ENCODE measurements at regions not wholly inside any gene's neighbourhood (a gene's known extent, or its start where the extent isn't known, plus 50 kb on each side); places are given as distances from the start of the nearest gene placed in this dataset.

GRCh38 chr2:204126705-204127104 lies 190.1 kb downstream of the ICOS start:
- Histone ChIP-seq H3K79me2 (ENCODE audit: control insufficient read depth, low read length) (no peaks in the 10 kb centered on the region), H4K20me1 (ENCODE audit: control insufficient read depth, insufficient read depth, low read depth, low read length) (no peaks in the 10 kb centered on the region), H3K36me3 (ENCODE audit: control insufficient read depth, low read length) (no peaks in the 10 kb centered on the region), H3F3A (ENCODE audit: control insufficient read depth, insufficient read depth) (no peaks in the 10 kb centered on the region), H3K27ac (ENCODE audit: low read depth, low read length) (no peak overlapping the region), H3K9me2 (replicated peaks; ENCODE audit: control insufficient read depth, low read length) (no peaks in the 10 kb centered on the region), H3K4me3 (ENCODE audit: low read length) (no peak overlapping the region), H3K4me1 (ENCODE audit: control insufficient read depth, low read length) (no peaks in the 10 kb centered on the region), H3K9me3 (ENCODE audit: control insufficient read depth, insufficient read depth, low read length) (no peaks in the 10 kb centered on the region), H3K27me3 (ENCODE audit: control insufficient read depth, low read length) (no peaks in the 10 kb centered on the region), H3K4me2 (ENCODE audit: low read length) (no peak overlapping the region)
- TF ChIP-seq, protein P1, sequence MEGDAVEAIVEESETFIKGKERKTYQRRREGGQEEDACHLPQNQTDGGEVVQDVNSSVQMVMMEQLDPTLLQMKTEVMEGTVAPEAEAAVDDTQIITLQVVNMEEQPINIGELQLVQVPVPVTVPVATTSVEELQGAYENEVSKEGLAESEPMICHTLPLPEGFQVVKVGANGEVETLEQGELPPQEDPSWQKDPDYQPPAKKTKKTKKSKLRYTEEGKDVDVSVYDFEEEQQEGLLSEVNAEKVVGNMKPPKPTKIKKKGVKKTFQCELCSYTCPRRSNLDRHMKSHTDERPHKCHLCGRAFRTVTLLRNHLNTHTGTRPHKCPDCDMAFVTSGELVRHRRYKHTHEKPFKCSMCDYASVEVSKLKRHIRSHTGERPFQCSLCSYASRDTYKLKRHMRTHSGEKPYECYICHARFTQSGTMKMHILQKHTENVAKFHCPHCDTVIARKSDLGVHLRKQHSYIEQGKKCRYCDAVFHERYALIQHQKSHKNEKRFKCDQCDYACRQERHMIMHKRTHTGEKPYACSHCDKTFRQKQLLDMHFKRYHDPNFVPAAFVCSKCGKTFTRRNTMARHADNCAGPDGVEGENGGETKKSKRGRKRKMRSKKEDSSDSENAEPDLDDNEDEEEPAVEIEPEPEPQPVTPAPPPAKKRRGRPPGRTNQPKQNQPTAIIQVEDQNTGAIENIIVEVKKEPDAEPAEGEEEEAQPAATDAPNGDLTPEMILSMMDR (IDR thresholded peaks at IDR 0.05; ENCODE audit: low read depth, low read length, poor library complexity, severe bottlenecking) = no peak
- no peak for TF ChIP-seq EZH2phosphoT487 (IDR thresholded peaks at IDR 0.05; ENCODE audit: borderline replicate concordance, low read length)

DNA sequence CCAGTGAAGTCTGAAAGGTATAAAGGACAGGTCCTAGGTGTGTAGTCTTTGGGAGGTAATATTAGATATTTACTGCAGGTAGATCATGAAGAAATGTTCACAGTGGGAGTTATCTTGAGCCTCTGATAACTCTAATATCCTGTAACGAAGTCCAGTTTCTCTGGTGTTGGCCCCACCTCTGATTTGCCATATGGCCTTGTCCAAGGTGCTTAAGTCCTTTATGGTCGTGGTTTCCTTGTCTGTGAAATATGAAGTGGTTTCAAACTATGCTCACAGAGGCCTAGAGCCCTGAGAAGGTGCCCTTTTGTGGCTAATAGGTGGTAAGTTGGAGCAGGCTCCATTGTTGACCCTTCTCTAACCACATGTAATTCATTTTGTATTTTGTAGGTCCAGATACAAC lies 190.7 kb downstream of the ICOS start:
- Histone ChIP-seq H3K4me2 (ENCODE audit: low read length) (no peak overlapping the region), H3K9me3 (ENCODE audit: control insufficient read depth, insufficient read depth, low read length) (no peaks in the 10 kb centered on the region), H3F3A (ENCODE audit: control insufficient read depth, insufficient read depth) (no peaks in the 10 kb centered on the region), H4K20me1 (ENCODE audit: control insufficient read depth, insufficient read depth, low read depth, low read length) (no peaks in the 10 kb centered on the region), H3K27ac (ENCODE audit: low read depth, low read length) (no peak overlapping the region), H3K36me3 (ENCODE audit: control insufficient read depth, low read length) (no peaks in the 10 kb centered on the region), H3K79me2 (ENCODE audit: control insufficient read depth, low read length) (no peaks in the 10 kb centered on the region), H3K9me2 (replicated peaks; ENCODE audit: control insufficient read depth, low read length) (no peaks in the 10 kb centered on the region), H3K4me1 (ENCODE audit: control insufficient read depth, low read length) (no peaks in the 10 kb centered on the region), H3K4me3 (ENCODE audit: low read length) (no peak overlapping the region), H3K27me3 (ENCODE audit: control insufficient read depth, low read length) (no peaks in the 10 kb centered on the region)
- TF ChIP-seq, protein P1 (IDR thresholded peaks at IDR 0.05; ENCODE audit: low read depth, low read length, poor library complexity, severe bottlenecking) = no peak
- TF ChIP-seq EZH2phosphoT487 (IDR thresholded peaks at IDR 0.05; ENCODE audit: borderline replicate concordance, low read length) = no peak

DNA sequence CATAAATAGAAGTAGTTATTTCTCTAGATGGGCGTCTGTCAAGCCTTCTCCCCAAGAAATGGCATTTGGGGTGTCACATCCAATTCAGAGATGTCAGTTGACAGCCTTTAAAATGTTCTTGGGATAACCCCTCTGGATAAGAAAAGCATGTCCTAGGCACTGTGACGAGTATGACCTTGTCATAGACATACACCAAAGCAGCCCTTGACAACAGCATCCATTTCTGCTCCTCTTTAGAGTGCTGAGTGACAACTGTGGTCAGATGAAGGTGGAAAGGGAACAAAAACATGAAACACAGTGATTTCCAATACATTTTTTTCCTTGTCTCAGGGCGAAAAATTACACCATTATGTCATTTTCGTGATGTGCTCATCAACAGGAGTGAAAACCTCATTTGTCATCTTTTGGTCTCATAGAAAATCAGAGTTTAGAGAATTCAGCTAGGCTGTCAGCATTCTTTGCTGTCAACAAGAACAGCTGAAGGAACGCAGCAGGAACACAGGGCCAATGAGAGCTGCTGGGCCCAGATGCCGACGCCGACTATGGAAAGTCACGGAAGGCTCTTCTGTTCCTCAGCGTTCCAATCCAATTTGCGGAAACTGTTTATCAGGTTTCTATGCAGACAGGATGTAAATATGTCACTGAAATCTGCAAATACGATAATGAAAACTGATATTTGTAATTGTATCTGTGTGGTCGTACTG lies 193.2 kb downstream of the ICOS start:
- H3K4me2 ChIP-seq (ENCODE audit: low read length) = no peak overlapping the region
- no peaks in the 10 kb centered on the region for H3K9me2 ChIP-seq (replicated peaks; ENCODE audit: control insufficient read depth, low read length)
- H3K27ac ChIP-seq (ENCODE audit: low read depth, low read length) = no peak overlapping the region
- TF ChIP-seq EZH2phosphoT487 (IDR thresholded peaks at IDR 0.05; ENCODE audit: borderline replicate concordance, low read length) = no peak
- TF ChIP-seq, protein P1 (IDR thresholded peaks at IDR 0.05; ENCODE audit: low read depth, low read length, poor library complexity, severe bottlenecking) = no peak
- no peak overlapping the region for H3K4me3 ChIP-seq (ENCODE audit: low read length)
- no peaks in the 10 kb centered on the region for H3F3A ChIP-seq (ENCODE audit: control insufficient read depth, insufficient read depth)
- H4K20me1 ChIP-seq (ENCODE audit: control insufficient read depth, insufficient read depth, low read depth, low read length) = no peaks in the 10 kb centered on the region
- H3K9me3 ChIP-seq (ENCODE audit: control insufficient read depth, insufficient read depth, low read length) = no peaks in the 10 kb centered on the region
- H3K4me1 ChIP-seq (ENCODE audit: control insufficient read depth, low read length) = no peaks in the 10 kb centered on the region
- H3K27me3 ChIP-seq (ENCODE audit: control insufficient read depth, low read length) = no peaks in the 10 kb centered on the region
- no peaks in the 10 kb centered on the region for H3K79me2 ChIP-seq (ENCODE audit: control insufficient read depth, low read length)
- no peaks in the 10 kb centered on the region for H3K36me3 ChIP-seq (ENCODE audit: control insufficient read depth, low read length)

Data from DOHH2 (cell line).